Neural cell (in vitro differentiated cells): ENCODE measurements at regions not wholly inside any gene's neighbourhood (a gene's known extent, or its start where the extent isn't known, plus 50 kb on each side); places are given as distances from the start of the nearest gene placed in this dataset.

ENCODE experiments used
- H2AFZ ChIP-seq: fragments of 200-600, 300-800 bp; sonication (generic), shearing (Covaris generic); 2 replicates; pipeline ENCODE4 v1.6.0; 2014; ENCODE audit warnings: low read depth, mild to moderate bottlenecking, antibody characterized with exemption, low read length, moderate library complexity
- H3F3A ChIP-seq: fragments of 200-600 bp; shearing (Covaris generic); 2 replicates; pipeline ENCODE4 v1.6.1; 2016; ENCODE audit warnings: mild to moderate bottlenecking, moderate library complexity, mixed read lengths, antibody characterized with exemption, low read length; ENCODE audit not compliant: insufficient read depth, poor library complexity, severe bottlenecking
- H3K27ac ChIP-seq: fragments of 200-600, 300-800 bp; sonication (generic), shearing (Covaris generic); 2 replicates; pipeline ENCODE4 v1.5.1; 2014; ENCODE audit warnings: mild to moderate bottlenecking, low read length, moderate library complexity
- H3K27me3 ChIP-seq: fragments of 300-800, 200-600 bp; sonication (generic), shearing (Covaris generic); 2 replicates; pipeline ENCODE4 v1.6.0; 2014; ENCODE audit warnings: mild to moderate bottlenecking, low read depth, low read length, moderate library complexity; ENCODE audit not compliant: insufficient read depth
- H3K36me3 ChIP-seq: fragments of 300-800, 200-600 bp; sonication (generic), shearing (Covaris generic); 2 replicates; pipeline ENCODE4 v1.5.1; 2014; ENCODE audit warnings: mild to moderate bottlenecking, antibody characterized with exemption, low read length, moderate library complexity; ENCODE audit not compliant: insufficient read depth
- H3K4me2 ChIP-seq: fragments of 300-800, 200-600 bp; sonication (generic), shearing (Covaris generic); 2 replicates; pipeline ENCODE4 v1.6.0; 2014; ENCODE audit warnings: mild to moderate bottlenecking, low read length
- H3K4me3 ChIP-seq: fragments of 300-800, 200-600 bp; sonication (generic), shearing (Covaris generic); 2 replicates; pipeline ENCODE4 v1.5.1; 2014; ENCODE audit warnings: mild to moderate bottlenecking, low read length, moderate library complexity
- H3K79me2 ChIP-seq: fragments of 200-600 bp; shearing (Covaris generic); replicated peaks from 2 replicates; pipeline ENCODE4 v1.6.0; 2014; ENCODE audit warnings: mild to moderate bottlenecking, low read length, moderate library complexity; ENCODE audit not compliant: insufficient read depth
- H3K9ac ChIP-seq: fragments of 300-800, 200-600 bp; sonication (generic), shearing (Covaris generic); 2 replicates; pipeline ENCODE4 v1.6.1; 2016; ENCODE audit warnings: mild to moderate bottlenecking, low read length, mixed read lengths
- H3K9me2 ChIP-seq: fragments of 200-600 bp; shearing (Covaris generic); 2 replicates; pipeline ENCODE4 v1.6.1; 2016; ENCODE audit warnings: mild to moderate bottlenecking, low read length, mixed read lengths; ENCODE audit not compliant: insufficient read depth
- H3K9me3 ChIP-seq: fragments of 200-600, 300-800 bp; sonication (generic), shearing (Covaris generic); 2 replicates; pipeline ENCODE4 v1.6.1; 2016; ENCODE audit warnings: mild to moderate bottlenecking, mixed run types, low read length, moderate library complexity, mixed read lengths
- H4K20me1 ChIP-seq: fragments of 200-600 bp; shearing (Covaris generic); 2 replicates; pipeline ENCODE4 v1.6.1; 2016; ENCODE audit warnings: mild to moderate bottlenecking, mixed run types; ENCODE audit not compliant: insufficient read depth
- EP300 ChIP-seq: fragments of 450-650 bp; conservative IDR thresholded peaks from 2 replicates; pipeline ENCODE4 v1.6.1; 2014; ENCODE audit warnings: antibody characterized with exemption, mild to moderate bottlenecking, moderate library complexity; ENCODE audit not compliant: poor library complexity, severe bottlenecking
- EZH2 ChIP-seq: fragments of 200-600, 300-800 bp; shearing (Covaris generic), sonication (generic); IDR thresholded peaks from 2 replicates; pipeline ENCODE4 v1.6.1; 2014; ENCODE audit warnings: antibody characterized with exemption, low read length, borderline replicate concordance, mild to moderate bottlenecking; ENCODE audit not compliant: insufficient read depth, poor library complexity, severe bottlenecking
- MXI1 ChIP-seq: fragments of 450-650 bp; conservative IDR thresholded peaks from 2 replicates; pipeline ENCODE4 v1.6.1; 2014; ENCODE audit warnings: antibody characterized with exemption, mild to moderate bottlenecking; ENCODE audit not compliant: poor library complexity, severe bottlenecking
- POLR2AphosphoS5 ChIP-seq: IDR thresholded peaks from 2 replicates; pipeline ENCODE4 v1.6.1; 2012
- RAD21 ChIP-seq: fragments of 450-650 bp; conservative IDR thresholded peaks from 2 replicates; pipeline ENCODE4 v1.6.1; 2014; ENCODE audit warnings: antibody characterized with exemption, mild to moderate bottlenecking, moderate library complexity
- SMC3 ChIP-seq: fragments of 450-650 bp; conservative IDR thresholded peaks from 2 replicates; pipeline ENCODE4 v1.6.1; 2014; ENCODE audit warnings: antibody characterized with exemption, mild to moderate bottlenecking, moderate library complexity; ENCODE audit not compliant: poor library complexity
- TAF1 ChIP-seq: IDR thresholded peaks from 2 replicates; pipeline ENCODE4 v1.6.1; 2012; ENCODE audit warnings: low read depth
- TF ChIP-seq, protein P1 (sequence below): IDR thresholded peaks from 2 replicates; pipeline ENCODE4 v1.6.1; 2012; ENCODE audit warnings: borderline replicate concordance
- TF ChIP-seq, protein P2 (sequence below): fragments of 450-650 bp; IDR thresholded peaks from 2 replicates; pipeline ENCODE4 v1.5.1; 2014; ENCODE audit warnings: antibody characterized with exemption, mild to moderate bottlenecking, moderate library complexity; ENCODE audit not compliant: poor library complexity, severe bottlenecking

DNA sequence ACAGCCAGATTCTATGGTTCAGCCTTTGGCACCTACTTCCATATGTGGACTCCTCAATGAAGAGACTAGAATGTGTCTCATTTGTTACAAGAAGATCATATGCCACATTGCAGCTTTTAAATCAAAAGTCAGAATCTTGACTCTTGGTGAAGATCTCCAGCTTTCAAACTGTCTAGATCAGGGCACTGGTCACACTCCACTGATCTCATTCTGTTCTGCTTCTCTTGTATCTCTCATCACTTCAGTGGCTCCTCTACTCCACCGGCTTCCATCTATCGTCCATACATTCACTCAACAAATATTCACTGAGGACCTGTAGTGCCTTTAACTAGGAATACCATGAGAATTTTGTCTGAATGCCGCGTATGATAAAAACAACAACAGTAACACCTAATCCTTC, 203.3 kb upstream of the LPP start:
- TF ChIP-seq POLR2AphosphoS5 = no peak
- TF ChIP-seq SMC3 = no peak
- TF ChIP-seq MXI1 = no peak
- TF ChIP-seq EZH2 = no peak
- no peak for TF ChIP-seq EP300
- TF ChIP-seq, protein P1, sequence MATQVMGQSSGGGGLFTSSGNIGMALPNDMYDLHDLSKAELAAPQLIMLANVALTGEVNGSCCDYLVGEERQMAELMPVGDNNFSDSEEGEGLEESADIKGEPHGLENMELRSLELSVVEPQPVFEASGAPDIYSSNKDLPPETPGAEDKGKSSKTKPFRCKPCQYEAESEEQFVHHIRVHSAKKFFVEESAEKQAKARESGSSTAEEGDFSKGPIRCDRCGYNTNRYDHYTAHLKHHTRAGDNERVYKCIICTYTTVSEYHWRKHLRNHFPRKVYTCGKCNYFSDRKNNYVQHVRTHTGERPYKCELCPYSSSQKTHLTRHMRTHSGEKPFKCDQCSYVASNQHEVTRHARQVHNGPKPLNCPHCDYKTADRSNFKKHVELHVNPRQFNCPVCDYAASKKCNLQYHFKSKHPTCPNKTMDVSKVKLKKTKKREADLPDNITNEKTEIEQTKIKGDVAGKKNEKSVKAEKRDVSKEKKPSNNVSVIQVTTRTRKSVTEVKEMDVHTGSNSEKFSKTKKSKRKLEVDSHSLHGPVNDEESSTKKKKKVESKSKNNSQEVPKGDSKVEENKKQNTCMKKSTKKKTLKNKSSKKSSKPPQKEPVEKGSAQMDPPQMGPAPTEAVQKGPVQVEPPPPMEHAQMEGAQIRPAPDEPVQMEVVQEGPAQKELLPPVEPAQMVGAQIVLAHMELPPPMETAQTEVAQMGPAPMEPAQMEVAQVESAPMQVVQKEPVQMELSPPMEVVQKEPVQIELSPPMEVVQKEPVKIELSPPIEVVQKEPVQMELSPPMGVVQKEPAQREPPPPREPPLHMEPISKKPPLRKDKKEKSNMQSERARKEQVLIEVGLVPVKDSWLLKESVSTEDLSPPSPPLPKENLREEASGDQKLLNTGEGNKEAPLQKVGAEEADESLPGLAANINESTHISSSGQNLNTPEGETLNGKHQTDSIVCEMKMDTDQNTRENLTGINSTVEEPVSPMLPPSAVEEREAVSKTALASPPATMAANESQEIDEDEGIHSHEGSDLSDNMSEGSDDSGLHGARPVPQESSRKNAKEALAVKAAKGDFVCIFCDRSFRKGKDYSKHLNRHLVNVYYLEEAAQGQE = no peak
- TF ChIP-seq TAF1 = no peak
- TF ChIP-seq RAD21 = no peak
- TF ChIP-seq, protein P2, sequence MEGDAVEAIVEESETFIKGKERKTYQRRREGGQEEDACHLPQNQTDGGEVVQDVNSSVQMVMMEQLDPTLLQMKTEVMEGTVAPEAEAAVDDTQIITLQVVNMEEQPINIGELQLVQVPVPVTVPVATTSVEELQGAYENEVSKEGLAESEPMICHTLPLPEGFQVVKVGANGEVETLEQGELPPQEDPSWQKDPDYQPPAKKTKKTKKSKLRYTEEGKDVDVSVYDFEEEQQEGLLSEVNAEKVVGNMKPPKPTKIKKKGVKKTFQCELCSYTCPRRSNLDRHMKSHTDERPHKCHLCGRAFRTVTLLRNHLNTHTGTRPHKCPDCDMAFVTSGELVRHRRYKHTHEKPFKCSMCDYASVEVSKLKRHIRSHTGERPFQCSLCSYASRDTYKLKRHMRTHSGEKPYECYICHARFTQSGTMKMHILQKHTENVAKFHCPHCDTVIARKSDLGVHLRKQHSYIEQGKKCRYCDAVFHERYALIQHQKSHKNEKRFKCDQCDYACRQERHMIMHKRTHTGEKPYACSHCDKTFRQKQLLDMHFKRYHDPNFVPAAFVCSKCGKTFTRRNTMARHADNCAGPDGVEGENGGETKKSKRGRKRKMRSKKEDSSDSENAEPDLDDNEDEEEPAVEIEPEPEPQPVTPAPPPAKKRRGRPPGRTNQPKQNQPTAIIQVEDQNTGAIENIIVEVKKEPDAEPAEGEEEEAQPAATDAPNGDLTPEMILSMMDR = no peak
- H3K9ac ChIP-seq = no peak overlapping the region
- H3K4me3 ChIP-seq = no peak overlapping the region
- H4K20me1 ChIP-seq = no peaks in the 10 kb centered on the region
- no peaks in the 10 kb centered on the region for H3K9me2 ChIP-seq
- no peaks in the 10 kb centered on the region for H3K27me3 ChIP-seq
- H2AFZ ChIP-seq = no peak overlapping the region
- no peaks in the 10 kb centered on the region for H3F3A ChIP-seq
- no peaks in the 10 kb centered on the region for H3K9me3 ChIP-seq
- no peaks in the 10 kb centered on the region for H3K36me3 ChIP-seq
- no peak overlapping the region for H3K4me2 ChIP-seq
- H3K27ac ChIP-seq = no peak overlapping the region
- no peaks in the 10 kb centered on the region for H3K79me2 ChIP-seq

DNA sequence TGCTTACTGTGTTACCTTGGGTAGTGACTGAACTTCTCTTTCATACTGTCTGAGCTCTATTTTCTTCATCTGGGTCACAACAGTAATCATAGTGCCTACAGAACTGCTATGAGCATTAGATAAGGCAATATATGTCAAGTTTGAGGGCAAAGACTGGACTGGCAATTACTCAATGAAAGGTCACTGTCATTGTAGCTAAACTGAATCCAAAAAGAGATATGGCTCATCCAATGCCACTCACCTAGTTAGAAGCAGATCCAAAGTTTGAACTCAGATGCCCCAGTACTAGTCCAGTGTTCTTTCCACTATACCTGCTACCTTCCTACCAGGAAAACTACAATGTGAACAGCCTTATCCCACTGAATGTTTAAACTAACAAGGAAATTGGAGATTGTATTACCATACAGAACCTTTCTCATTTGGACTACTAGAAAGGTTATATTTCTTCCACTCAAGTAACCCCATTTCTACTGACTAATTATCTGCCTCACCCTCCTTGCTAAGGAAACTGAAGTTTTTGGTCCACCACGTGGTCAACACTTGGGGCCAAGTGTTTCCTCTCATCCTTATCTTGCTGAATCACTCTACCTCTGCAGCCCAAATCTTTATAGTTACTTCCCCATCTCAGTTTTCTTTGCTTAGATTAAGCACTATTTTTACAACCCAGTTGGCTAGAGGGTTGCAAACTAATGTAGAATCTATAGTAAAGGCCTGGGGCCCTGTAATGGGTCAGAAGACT, 202.3 kb upstream of the LPP start:
- Histone ChIP-seq H2AFZ (no peak overlapping the region), H3K36me3 (no peaks in the 10 kb centered on the region), H3K9me2 (no peaks in the 10 kb centered on the region), H3K4me3 (no peak overlapping the region), H3K9me3 (no peaks in the 10 kb centered on the region), H3K27me3 (no peaks in the 10 kb centered on the region), H3F3A (no peaks in the 10 kb centered on the region), H3K79me2 (no peaks in the 10 kb centered on the region), H4K20me1 (no peaks in the 10 kb centered on the region), H3K27ac (no peak overlapping the region), H3K4me2 (no peak overlapping the region), H3K9ac (no peak overlapping the region)
- TF ChIP-seq, protein P1 = no peak
- no peak for TF ChIP-seq TAF1
- no peak for TF ChIP-seq MXI1
- TF ChIP-seq SMC3 = no peak
- no peak for TF ChIP-seq RAD21
